Rectal smooth muscle tissue (tissue), 1 donor: ENCODE measurements at regions not wholly inside any gene's neighbourhood (a gene's known extent, or its start where the extent isn't known, plus 50 kb on each side); places are given as distances from the start of the nearest gene placed in this dataset.

ENCODE experiments used
- H3K27ac ChIP-seq: one replicate; pipeline ENCODE4 v1.7.0; 2013; ENCODE audit warnings: low read depth, low read length, inconsistent platforms
- H3K27me3 ChIP-seq: one replicate; pipeline ENCODE4 v1.7.0; 2013; ENCODE audit warnings: low read length; ENCODE audit not compliant: control insufficient read depth, insufficient read depth
- H3K36me3 ChIP-seq: one replicate; pipeline ENCODE4 v1.7.0; 2013; ENCODE audit warnings: low read length; ENCODE audit not compliant: control insufficient read depth, insufficient read depth
- H3K4me1 ChIP-seq: one replicate; pipeline ENCODE4 v1.7.0; 2013; ENCODE audit warnings: low read length; ENCODE audit not compliant: control insufficient read depth, insufficient read depth
- H3K4me3 ChIP-seq: one replicate; pipeline ENCODE4 v1.7.0; 2013; ENCODE audit warnings: low read length
- H3K9ac ChIP-seq: one replicate; pipeline ENCODE4 v1.7.0; 2013; ENCODE audit warnings: low read length

GRCh38 chr19:31071136-31071855, 277.9 kb downstream of the TSHZ3 start:
- H3K9ac ChIP-seq, result no peak overlapping the region
- H3K27me3 ChIP-seq, result peaks cover 3% of the 10 kb centered on the region
- no peaks in the 10 kb centered on the region for H3K4me1 ChIP-seq
- H3K27ac ChIP-seq, result no peak overlapping the region
- no peaks in the 10 kb centered on the region for H3K36me3 ChIP-seq
- H3K4me3 ChIP-seq, result no peak overlapping the region

- no peak overlapping the region for H3K4me3 ChIP-seq
- H3K27ac ChIP-seq, result no peak overlapping the region
- peaks cover 3% of the 10 kb centered on the region for H3K27me3 ChIP-seq
These were observed 278.8 kb downstream of the TSHZ3 start for GRCh38 chr19:31070146-31071065.

GRCh38 chr19:31068268-31068667, 281.0 kb downstream of the TSHZ3 start:
- peaks cover 3% of the 10 kb centered on the region for H3K27me3 ChIP-seq
- H3K27ac ChIP-seq, result no peak overlapping the region
- H3K36me3 ChIP-seq, result no peaks in the 10 kb centered on the region
- no peaks in the 10 kb centered on the region for H3K4me1 ChIP-seq
- no peak overlapping the region for H3K4me3 ChIP-seq
- H3K9ac ChIP-seq, result no peak overlapping the region

More at GRCh38 chr19:31070146-31071065, 278.8 kb downstream of the TSHZ3 start:
- H3K4me1 ChIP-seq, result no peaks in the 10 kb centered on the region
- no peak overlapping the region for H3K9ac ChIP-seq
- H3K36me3 ChIP-seq, result no peaks in the 10 kb centered on the region

- H3K9ac ChIP-seq, result no peak overlapping the region
- peaks cover 3% of the 10 kb centered on the region for H3K27me3 ChIP-seq
- no peak overlapping the region for H3K27ac ChIP-seq
- no peaks in the 10 kb centered on the region for H3K36me3 ChIP-seq
- no peaks in the 10 kb centered on the region for H3K4me1 ChIP-seq
- H3K4me3 ChIP-seq, result no peak overlapping the region
These were observed 282.9 kb downstream of the TSHZ3 start for GRCh38 chr19:31066385-31066784.

- Histone ChIP-seq H3K4me1 (no peaks in the 10 kb centered on the region), H3K36me3 (no peaks in the 10 kb centered on the region), H3K9ac (no peak overlapping the region), H3K27me3 (peaks cover 3% of the 10 kb centered on the region), H3K4me3 (no peak overlapping the region), H3K27ac (no peak overlapping the region)
These were observed 284.7 kb downstream of the TSHZ3 start for GRCh38 chr19:31064491-31064890.

- no peak overlapping the region for H3K27ac ChIP-seq
- H3K9ac ChIP-seq, result no peak overlapping the region
- no peaks in the 10 kb centered on the region for H3K36me3 ChIP-seq
- no peaks in the 10 kb centered on the region for H3K27me3 ChIP-seq
- H3K4me1 ChIP-seq, result no peaks in the 10 kb centered on the region
- no peak overlapping the region for H3K4me3 ChIP-seq
These were observed 290.4 kb downstream of the TSHZ3 start for GRCh38 chr19:31058676-31059340.

- no peak overlapping the region for H3K9ac ChIP-seq
- no peak overlapping the region for H3K4me3 ChIP-seq
- H3K4me1 ChIP-seq, result no peaks in the 10 kb centered on the region
- no peak overlapping the region for H3K27ac ChIP-seq
- no peaks in the 10 kb centered on the region for H3K36me3 ChIP-seq
- no peaks in the 10 kb centered on the region for H3K27me3 ChIP-seq
These were observed 291.8 kb downstream of the TSHZ3 start for GRCh38 chr19:31057476-31057875.

GRCh38 chr19:31055454-31055853, 293.8 kb downstream of the TSHZ3 start:
- Histone ChIP-seq H3K4me1 (no peaks in the 10 kb centered on the region), H3K36me3 (no peaks in the 10 kb centered on the region), H3K27me3 (no peaks in the 10 kb centered on the region), H3K4me3 (no peak overlapping the region), H3K27ac (no peak overlapping the region), H3K9ac (no peak overlapping the region)

GRCh38 chr19:31054430-31054829, 294.8 kb downstream of the TSHZ3 start:
- Histone ChIP-seq H3K27me3 (no peaks in the 10 kb centered on the region), H3K27ac (no peak overlapping the region), H3K9ac (no peak overlapping the region), H3K4me1 (no peaks in the 10 kb centered on the region), H3K36me3 (no peaks in the 10 kb centered on the region), H3K4me3 (no peak overlapping the region)

- Histone ChIP-seq H3K4me1 (no peaks in the 10 kb centered on the region), H3K36me3 (no peaks in the 10 kb centered on the region), H3K27ac (no peak overlapping the region), H3K9ac (no peak overlapping the region), H3K4me3 (no peak overlapping the region), H3K27me3 (no peaks in the 10 kb centered on the region)
These were observed 299.8 kb downstream of the TSHZ3 start for GRCh38 chr19:31049431-31049830.

- H3K27ac ChIP-seq, result no peak overlapping the region
- no peaks in the 10 kb centered on the region for H3K27me3 ChIP-seq
- no peaks in the 10 kb centered on the region for H3K36me3 ChIP-seq
- H3K4me1 ChIP-seq, result no peaks in the 10 kb centered on the region
- no peak overlapping the region for H3K4me3 ChIP-seq
- no peak overlapping the region for H3K9ac ChIP-seq
These were observed 303.2 kb downstream of the TSHZ3 start for GRCh38 chr19:31046024-31046423.

- no peaks in the 10 kb centered on the region for H3K27me3 ChIP-seq
- H3K36me3 ChIP-seq, result no peaks in the 10 kb centered on the region
- H3K4me3 ChIP-seq, result no peak overlapping the region
- H3K27ac ChIP-seq, result no peak overlapping the region
- peaks cover 12% of the 10 kb centered on the region for H3K4me1 ChIP-seq
- H3K9ac ChIP-seq, result no peak overlapping the region
These were observed 307.8 kb downstream of the TSHZ3 start for GRCh38 chr19:31041461-31041860.
